ENCODE measurements at regions not wholly inside any gene's neighbourhood (a gene's known extent, or its start where the extent isn't known, plus 50 kb on each side); places are given as distances from the start of the nearest gene placed in this dataset.

DNA sequence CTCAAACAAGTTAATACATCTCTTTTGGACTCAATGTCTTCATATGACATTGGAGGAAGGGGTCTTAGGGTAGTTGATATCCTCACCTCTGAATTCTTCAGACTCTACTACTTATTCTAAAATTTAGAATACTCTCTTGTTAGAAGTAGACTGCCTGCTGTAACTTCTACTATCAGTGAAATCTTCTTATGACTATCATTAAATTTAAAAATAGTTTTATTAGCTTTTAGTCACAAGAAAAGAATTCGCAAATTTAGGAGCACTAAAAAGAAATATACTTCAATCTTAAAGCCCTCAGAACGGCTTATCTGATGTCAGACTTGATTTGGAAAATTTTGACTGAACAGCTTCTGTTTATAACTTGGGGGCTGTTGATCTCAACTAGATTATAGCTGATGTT lies 67.1 kb upstream of the TTC14 start:
- no peak overlapping the region for H3K4me2 ChIP-seq

More for the DNA sequence above, 67.1 kb upstream of the TTC14 start:
- Histone ChIP-seq H2AFZ (no peak overlapping the region), H3K4me1 (ENCODE audit: insufficient read depth) (no peaks in the 10 kb centered on the region), H3K36me3 (ENCODE audit: insufficient read depth) (no peaks in the 10 kb centered on the region), H3K4me3 (no peak overlapping the region), H3K27me3 (ENCODE audit: insufficient read depth) (no peaks in the 10 kb centered on the region), H3K9me2 (ENCODE audit: insufficient read depth) (no peaks in the 10 kb centered on the region; the same call in 1 of the 2 replicates), H3K79me2 (replicated peaks; ENCODE audit: insufficient read depth) (no peaks in the 10 kb centered on the region), H3F3A (replicated peaks; ENCODE audit: low read depth) (no peaks in the 10 kb centered on the region), H4K20me1 (replicated peaks; ENCODE audit: insufficient read depth) (no peaks in the 10 kb centered on the region), H3K27ac (ENCODE audit: low read depth) (no peak overlapping the region)
- Mint-ChIP-seq H3K27ac (no peak overlapping the region), H3K36me3 (ENCODE audit: low read depth) (no peaks in the 10 kb centered on the region), H3K27me3 (ENCODE audit: insufficient read depth, low read depth, poor library complexity) (no peaks in the 10 kb centered on the region), H3K4me1 (no peaks in the 10 kb centered on the region), H3K4me3 (no peak overlapping the region), H3K9me3 (peaks cover 4% of the 10 kb centered on the region; the same call in 1 of the 3 replicates)
- ATAC-seq: no peak
- TF ChIP-seq STAT1 (IDR thresholded peaks at IDR 0.05; ENCODE audit: unreplicated experiment): no peak
- TF ChIP-seq CREB1 (CRISPR knock-in tag; IDR thresholded peaks at IDR 0.05; ENCODE audit: low read depth): no peak
- no peak for TF ChIP-seq ZNF114 (CRISPR knock-in tag; IDR thresholded peaks at IDR 0.05)
- TF ChIP-seq NANOG (IDR thresholded peaks at IDR 0.05; ENCODE audit: borderline replicate concordance): no peak
- TF ChIP-seq, protein P1, sequence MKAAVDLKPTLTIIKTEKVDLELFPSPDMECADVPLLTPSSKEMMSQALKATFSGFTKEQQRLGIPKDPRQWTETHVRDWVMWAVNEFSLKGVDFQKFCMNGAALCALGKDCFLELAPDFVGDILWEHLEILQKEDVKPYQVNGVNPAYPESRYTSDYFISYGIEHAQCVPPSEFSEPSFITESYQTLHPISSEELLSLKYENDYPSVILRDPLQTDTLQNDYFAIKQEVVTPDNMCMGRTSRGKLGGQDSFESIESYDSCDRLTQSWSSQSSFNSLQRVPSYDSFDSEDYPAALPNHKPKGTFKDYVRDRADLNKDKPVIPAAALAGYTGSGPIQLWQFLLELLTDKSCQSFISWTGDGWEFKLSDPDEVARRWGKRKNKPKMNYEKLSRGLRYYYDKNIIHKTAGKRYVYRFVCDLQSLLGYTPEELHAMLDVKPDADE (IDR thresholded peaks at IDR 0.05): no peak
- TF ChIP-seq EZH2phosphoT487 (IDR thresholded peaks at IDR 0.05; ENCODE audit: unreplicated experiment): no peak
- TF ChIP-seq, protein P2, sequence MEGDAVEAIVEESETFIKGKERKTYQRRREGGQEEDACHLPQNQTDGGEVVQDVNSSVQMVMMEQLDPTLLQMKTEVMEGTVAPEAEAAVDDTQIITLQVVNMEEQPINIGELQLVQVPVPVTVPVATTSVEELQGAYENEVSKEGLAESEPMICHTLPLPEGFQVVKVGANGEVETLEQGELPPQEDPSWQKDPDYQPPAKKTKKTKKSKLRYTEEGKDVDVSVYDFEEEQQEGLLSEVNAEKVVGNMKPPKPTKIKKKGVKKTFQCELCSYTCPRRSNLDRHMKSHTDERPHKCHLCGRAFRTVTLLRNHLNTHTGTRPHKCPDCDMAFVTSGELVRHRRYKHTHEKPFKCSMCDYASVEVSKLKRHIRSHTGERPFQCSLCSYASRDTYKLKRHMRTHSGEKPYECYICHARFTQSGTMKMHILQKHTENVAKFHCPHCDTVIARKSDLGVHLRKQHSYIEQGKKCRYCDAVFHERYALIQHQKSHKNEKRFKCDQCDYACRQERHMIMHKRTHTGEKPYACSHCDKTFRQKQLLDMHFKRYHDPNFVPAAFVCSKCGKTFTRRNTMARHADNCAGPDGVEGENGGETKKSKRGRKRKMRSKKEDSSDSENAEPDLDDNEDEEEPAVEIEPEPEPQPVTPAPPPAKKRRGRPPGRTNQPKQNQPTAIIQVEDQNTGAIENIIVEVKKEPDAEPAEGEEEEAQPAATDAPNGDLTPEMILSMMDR (conservative IDR thresholded peaks at IDR 0.05; ENCODE audit: low read depth in 2 of 2): no peak
- TF ChIP-seq, protein P3, sequence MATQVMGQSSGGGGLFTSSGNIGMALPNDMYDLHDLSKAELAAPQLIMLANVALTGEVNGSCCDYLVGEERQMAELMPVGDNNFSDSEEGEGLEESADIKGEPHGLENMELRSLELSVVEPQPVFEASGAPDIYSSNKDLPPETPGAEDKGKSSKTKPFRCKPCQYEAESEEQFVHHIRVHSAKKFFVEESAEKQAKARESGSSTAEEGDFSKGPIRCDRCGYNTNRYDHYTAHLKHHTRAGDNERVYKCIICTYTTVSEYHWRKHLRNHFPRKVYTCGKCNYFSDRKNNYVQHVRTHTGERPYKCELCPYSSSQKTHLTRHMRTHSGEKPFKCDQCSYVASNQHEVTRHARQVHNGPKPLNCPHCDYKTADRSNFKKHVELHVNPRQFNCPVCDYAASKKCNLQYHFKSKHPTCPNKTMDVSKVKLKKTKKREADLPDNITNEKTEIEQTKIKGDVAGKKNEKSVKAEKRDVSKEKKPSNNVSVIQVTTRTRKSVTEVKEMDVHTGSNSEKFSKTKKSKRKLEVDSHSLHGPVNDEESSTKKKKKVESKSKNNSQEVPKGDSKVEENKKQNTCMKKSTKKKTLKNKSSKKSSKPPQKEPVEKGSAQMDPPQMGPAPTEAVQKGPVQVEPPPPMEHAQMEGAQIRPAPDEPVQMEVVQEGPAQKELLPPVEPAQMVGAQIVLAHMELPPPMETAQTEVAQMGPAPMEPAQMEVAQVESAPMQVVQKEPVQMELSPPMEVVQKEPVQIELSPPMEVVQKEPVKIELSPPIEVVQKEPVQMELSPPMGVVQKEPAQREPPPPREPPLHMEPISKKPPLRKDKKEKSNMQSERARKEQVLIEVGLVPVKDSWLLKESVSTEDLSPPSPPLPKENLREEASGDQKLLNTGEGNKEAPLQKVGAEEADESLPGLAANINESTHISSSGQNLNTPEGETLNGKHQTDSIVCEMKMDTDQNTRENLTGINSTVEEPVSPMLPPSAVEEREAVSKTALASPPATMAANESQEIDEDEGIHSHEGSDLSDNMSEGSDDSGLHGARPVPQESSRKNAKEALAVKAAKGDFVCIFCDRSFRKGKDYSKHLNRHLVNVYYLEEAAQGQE (IDR thresholded peaks at IDR 0.05; ENCODE audit: unreplicated experiment): no peak
- TF ChIP-seq JUNB (IDR thresholded peaks at IDR 0.05; ENCODE audit: unreplicated experiment): no peak
- TF ChIP-seq ZNF331 (CRISPR knock-in tag; IDR thresholded peaks at IDR 0.05; ENCODE audit: low read depth): no peak
- no peak for TF ChIP-seq EZH2 (IDR thresholded peaks at IDR 0.05; ENCODE audit: low read depth, unreplicated experiment)
- TF ChIP-seq POLR2AphosphoS5 (IDR thresholded peaks at IDR 0.05; ENCODE audit: low read depth): no peak
- TF ChIP-seq, protein P4, sequence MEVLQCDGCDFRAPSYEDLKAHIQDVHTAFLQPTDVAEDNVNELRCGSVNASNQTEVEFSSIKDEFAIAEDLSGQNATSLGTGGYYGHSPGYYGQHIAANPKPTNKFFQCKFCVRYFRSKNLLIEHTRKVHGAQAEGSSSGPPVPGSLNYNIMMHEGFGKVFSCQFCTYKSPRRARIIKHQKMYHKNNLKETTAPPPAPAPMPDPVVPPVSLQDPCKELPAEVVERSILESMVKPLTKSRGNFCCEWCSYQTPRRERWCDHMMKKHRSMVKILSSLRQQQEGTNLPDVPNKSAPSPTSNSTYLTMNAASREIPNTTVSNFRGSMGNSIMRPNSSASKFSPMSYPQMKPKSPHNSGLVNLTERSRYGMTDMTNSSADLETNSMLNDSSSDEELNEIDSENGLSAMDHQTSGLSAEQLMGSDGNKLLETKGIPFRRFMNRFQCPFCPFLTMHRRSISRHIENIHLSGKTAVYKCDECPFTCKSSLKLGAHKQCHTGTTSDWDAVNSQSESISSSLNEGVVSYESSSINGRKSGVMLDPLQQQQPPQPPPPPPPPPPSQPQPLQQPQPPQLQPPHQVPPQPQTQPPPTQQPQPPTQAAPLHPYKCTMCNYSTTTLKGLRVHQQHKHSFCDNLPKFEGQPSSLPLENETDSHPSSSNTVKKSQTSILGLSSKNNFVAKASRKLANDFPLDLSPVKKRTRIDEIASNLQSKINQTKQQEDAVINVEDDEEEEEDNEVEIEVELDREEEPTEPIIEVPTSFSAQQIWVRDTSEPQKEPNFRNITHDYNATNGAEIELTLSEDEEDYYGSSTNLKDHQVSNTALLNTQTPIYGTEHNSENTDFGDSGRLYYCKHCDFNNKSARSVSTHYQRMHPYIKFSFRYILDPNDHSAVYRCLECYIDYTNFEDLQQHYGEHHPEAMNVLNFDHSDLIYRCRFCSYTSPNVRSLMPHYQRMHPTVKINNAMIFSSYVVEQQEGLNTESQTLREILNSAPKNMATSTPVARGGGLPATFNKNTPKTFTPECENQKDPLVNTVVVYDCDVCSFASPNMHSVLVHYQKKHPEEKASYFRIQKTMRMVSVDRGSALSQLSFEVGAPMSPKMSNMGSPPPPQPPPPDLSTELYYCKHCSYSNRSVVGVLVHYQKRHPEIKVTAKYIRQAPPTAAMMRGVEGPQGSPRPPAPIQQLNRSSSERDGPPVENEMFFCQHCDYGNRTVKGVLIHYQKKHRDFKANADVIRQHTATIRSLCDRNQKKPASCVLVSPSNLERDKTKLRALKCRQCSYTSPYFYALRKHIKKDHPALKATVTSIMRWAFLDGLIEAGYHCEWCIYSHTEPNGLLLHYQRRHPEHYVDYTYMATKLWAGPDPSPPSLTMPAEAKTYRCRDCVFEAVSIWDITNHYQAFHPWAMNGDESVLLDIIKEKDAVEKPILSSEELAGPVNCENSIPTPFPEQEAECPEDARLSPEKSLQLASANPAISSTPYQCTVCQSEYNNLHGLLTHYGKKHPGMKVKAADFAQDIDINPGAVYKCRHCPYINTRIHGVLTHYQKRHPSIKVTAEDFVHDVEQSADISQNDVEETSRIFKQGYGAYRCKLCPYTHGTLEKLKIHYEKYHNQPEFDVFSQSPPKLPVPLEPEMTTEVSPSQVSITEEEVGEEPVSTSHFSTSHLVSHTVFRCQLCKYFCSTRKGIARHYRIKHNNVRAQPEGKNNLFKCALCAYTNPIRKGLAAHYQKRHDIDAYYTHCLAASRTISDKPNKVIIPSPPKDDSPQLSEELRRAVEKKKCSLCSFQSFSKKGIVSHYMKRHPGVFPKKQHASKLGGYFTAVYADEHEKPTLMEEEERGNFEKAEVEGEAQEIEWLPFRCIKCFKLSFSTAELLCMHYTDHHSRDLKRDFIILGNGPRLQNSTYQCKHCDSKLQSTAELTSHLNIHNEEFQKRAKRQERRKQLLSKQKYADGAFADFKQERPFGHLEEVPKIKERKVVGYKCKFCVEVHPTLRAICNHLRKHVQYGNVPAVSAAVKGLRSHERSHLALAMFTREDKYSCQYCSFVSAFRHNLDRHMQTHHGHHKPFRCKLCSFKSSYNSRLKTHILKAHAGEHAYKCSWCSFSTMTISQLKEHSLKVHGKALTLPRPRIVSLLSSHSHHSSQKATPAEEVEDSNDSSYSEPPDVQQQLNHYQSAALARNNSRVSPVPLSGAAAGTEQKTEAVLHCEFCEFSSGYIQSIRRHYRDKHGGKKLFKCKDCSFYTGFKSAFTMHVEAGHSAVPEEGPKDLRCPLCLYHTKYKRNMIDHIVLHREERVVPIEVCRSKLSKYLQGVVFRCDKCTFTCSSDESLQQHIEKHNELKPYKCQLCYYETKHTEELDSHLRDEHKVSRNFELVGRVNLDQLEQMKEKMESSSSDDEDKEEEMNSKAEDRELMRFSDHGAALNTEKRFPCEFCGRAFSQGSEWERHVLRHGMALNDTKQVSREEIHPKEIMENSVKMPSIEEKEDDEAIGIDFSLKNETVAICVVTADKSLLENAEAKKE (CRISPR knock-in tag; IDR thresholded peaks at IDR 0.05): no peak
- DNase-seq (ENCODE audit: low spot score): no peak

Measured in GM23338 (cell line).